ENCODE measurements at regions not wholly inside any gene's neighbourhood (a gene's known extent, or its start where the extent isn't known, plus 50 kb on each side); places are given as distances from the start of the nearest gene placed in this dataset.

DNA sequence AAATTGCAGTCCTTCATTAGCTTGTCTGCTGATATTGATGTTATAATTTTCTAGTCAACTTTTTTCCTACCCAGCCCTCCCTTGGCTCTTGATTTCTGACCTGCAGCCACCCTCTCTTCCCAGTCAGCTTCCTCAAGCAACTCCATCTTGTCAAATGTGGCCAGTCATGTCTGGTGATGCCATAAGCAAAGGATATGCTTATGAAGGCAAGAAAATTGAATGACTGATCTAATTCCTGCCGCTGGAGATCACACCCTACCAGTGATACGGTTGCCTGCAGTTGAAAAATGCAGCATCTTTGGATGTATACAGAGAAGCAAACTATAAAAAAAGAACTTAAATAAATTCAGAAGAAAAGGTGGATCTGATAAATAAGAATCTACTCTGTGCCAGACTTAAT is 297.1 kb upstream of the DAB1 start:
- H3K4me3 ChIP-seq (ENCODE audit: low read depth in 2 of 2, low read length in 1 of 2), result no peak overlapping the region
- no peaks in the 10 kb centered on the region for H3K9me2 ChIP-seq
- WGBS (ENCODE audit: low lambda C conversion rate), result 74% methylated on average over 2 of the region's 2 CpGs
- no peaks in the 10 kb centered on the region; a peak in 2 of 4 replicates for H3K4me1 ChIP-seq (ENCODE audit: control insufficient read depth in 1 of 2, insufficient read depth in 2 of 2, low read depth in 1 of 2, low read length in 1 of 2)
- H4K20me1 ChIP-seq (ENCODE audit: insufficient read depth), result no peaks in the 10 kb centered on the region
- no peaks in the 10 kb centered on the region for H3K27me3 ChIP-seq (ENCODE audit: insufficient read depth)
- TF ChIP-seq RXRA (IDR thresholded peaks at IDR 0.05; ENCODE audit: borderline replicate concordance, low read depth), result no peak
- no peak for TF ChIP-seq GABPA (IDR thresholded peaks at IDR 0.05; ENCODE audit: low read depth)
- no peak for TF ChIP-seq CHD2 (IDR thresholded peaks at IDR 0.05; ENCODE audit: low read length, partially characterized antibody)
- TF ChIP-seq MXI1 (IDR thresholded peaks at IDR 0.05; ENCODE audit: low read depth, low read length), result no peak
- no peak for TF ChIP-seq EZH2phosphoT487 (IDR thresholded peaks at IDR 0.05; ENCODE audit: borderline replicate concordance, low read depth)
- no peak for TF ChIP-seq RAD21 (IDR thresholded peaks at IDR 0.05; ENCODE audit: low read length)
- TF ChIP-seq, protein P1, sequence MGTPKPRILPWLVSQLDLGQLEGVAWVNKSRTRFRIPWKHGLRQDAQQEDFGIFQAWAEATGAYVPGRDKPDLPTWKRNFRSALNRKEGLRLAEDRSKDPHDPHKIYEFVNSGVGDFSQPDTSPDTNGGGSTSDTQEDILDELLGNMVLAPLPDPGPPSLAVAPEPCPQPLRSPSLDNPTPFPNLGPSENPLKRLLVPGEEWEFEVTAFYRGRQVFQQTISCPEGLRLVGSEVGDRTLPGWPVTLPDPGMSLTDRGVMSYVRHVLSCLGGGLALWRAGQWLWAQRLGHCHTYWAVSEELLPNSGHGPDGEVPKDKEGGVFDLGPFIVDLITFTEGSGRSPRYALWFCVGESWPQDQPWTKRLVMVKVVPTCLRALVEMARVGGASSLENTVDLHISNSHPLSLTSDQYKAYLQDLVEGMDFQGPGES (IDR thresholded peaks at IDR 0.05; ENCODE audit: low read depth, low read length), result no peak
- no peak for TF ChIP-seq ELF1 (IDR thresholded peaks at IDR 0.05)
- no peak for TF ChIP-seq FOSL2 (IDR thresholded peaks at IDR 0.05; ENCODE audit: borderline replicate concordance, low read depth)
- no peak for TF ChIP-seq RFX5 (IDR thresholded peaks at IDR 0.05; ENCODE audit: low read length)
- no peak for TF ChIP-seq EP300 (IDR thresholded peaks at IDR 0.05; ENCODE audit: borderline replicate concordance in 1 of 2, low read depth in 1 of 2, low read length in 1 of 2)
- TF ChIP-seq YY1 (IDR thresholded peaks at IDR 0.05; ENCODE audit: low read depth), result no peak
- TF ChIP-seq, protein P2, sequence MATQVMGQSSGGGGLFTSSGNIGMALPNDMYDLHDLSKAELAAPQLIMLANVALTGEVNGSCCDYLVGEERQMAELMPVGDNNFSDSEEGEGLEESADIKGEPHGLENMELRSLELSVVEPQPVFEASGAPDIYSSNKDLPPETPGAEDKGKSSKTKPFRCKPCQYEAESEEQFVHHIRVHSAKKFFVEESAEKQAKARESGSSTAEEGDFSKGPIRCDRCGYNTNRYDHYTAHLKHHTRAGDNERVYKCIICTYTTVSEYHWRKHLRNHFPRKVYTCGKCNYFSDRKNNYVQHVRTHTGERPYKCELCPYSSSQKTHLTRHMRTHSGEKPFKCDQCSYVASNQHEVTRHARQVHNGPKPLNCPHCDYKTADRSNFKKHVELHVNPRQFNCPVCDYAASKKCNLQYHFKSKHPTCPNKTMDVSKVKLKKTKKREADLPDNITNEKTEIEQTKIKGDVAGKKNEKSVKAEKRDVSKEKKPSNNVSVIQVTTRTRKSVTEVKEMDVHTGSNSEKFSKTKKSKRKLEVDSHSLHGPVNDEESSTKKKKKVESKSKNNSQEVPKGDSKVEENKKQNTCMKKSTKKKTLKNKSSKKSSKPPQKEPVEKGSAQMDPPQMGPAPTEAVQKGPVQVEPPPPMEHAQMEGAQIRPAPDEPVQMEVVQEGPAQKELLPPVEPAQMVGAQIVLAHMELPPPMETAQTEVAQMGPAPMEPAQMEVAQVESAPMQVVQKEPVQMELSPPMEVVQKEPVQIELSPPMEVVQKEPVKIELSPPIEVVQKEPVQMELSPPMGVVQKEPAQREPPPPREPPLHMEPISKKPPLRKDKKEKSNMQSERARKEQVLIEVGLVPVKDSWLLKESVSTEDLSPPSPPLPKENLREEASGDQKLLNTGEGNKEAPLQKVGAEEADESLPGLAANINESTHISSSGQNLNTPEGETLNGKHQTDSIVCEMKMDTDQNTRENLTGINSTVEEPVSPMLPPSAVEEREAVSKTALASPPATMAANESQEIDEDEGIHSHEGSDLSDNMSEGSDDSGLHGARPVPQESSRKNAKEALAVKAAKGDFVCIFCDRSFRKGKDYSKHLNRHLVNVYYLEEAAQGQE (IDR thresholded peaks at IDR 0.05; ENCODE audit: low read depth, low read length), result no peak
- TF ChIP-seq RCOR1 (IDR thresholded peaks at IDR 0.05; ENCODE audit: low read length), result no peak
- TF ChIP-seq, protein P3, sequence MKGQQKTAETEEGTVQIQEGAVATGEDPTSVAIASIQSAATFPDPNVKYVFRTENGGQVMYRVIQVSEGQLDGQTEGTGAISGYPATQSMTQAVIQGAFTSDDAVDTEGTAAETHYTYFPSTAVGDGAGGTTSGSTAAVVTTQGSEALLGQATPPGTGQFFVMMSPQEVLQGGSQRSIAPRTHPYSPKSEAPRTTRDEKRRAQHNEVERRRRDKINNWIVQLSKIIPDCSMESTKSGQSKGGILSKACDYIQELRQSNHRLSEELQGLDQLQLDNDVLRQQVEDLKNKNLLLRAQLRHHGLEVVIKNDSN (IDR thresholded peaks at IDR 0.05; ENCODE audit: borderline replicate concordance, low read depth), result no peak
- no peak for TF ChIP-seq FOXM1 (IDR thresholded peaks at IDR 0.05; ENCODE audit: low read depth)
- no peak for TF ChIP-seq SIN3A (IDR thresholded peaks at IDR 0.05; ENCODE audit: borderline replicate concordance, low read depth, low read length)
- H3K9ac ChIP-seq, result no peak overlapping the region
- no peak overlapping the region for H3K27ac ChIP-seq (ENCODE audit: low read depth in 2 of 2, low read length in 1 of 2)
- ChIA-PET POLR2A (no interaction called here), CTCF (interaction anchor here (1.4 kb wide), 1 partner anchor 14 kb away, joined by 3 read pairs; no protein-coding TSS in a partner anchor)
- H3K4me2 ChIP-seq, result no peak overlapping the region
- H3K9me3 ChIP-seq, result no peaks in the 10 kb centered on the region
- H3F3A ChIP-seq (replicated peaks; ENCODE audit: insufficient read depth), result no peaks in the 10 kb centered on the region
- DNase-seq, result no peak
- H3K79me2 ChIP-seq (ENCODE audit: insufficient read depth), result no peaks in the 10 kb centered on the region
- no peak overlapping the region for H2AFZ ChIP-seq (ENCODE audit: low read depth)
- no peaks in the 10 kb centered on the region for H3K36me3 ChIP-seq (replicated peaks in 1 of 2; ENCODE audit: control insufficient read depth in 1 of 2, insufficient read depth in 2 of 2, low read length in 1 of 2)

Measured in SK-N-SH (cell line).